Fibroblast of lung (primary cell): ENCODE measurements at regions not wholly inside any gene's neighbourhood (a gene's known extent, or its start where the extent isn't known, plus 50 kb on each side); places are given as distances from the start of the nearest gene placed in this dataset.

ENCODE experiments used
- DNase-seq, 2 donors: peaks; one replicate each; pipeline versions ENCODE4 v3.0.0 to v3.0.0-alpha.2; 2010; ENCODE audit warnings: low read depth in 2 of 2
- H2AFZ ChIP-seq: 2 replicates; pipeline ENCODE4 v1.5.1; 2012; ENCODE audit warnings: low read length, control low read depth, inconsistent platforms
- H3K27ac ChIP-seq: 2 replicates; pipeline ENCODE4 v1.5.1; 2011; ENCODE audit warnings: low read length, control low read depth; ENCODE audit not compliant: insufficient read depth
- H3K27me3 ChIP-seq: 2 replicates; pipeline ENCODE4 v1.5.1; 2011; ENCODE audit warnings: mild to moderate bottlenecking, low read length; ENCODE audit not compliant: control insufficient read depth, insufficient read depth
- H3K36me3 ChIP-seq: 2 replicates; pipeline ENCODE4 v1.5.1; 2011; ENCODE audit warnings: low read length; ENCODE audit not compliant: control insufficient read depth, insufficient read depth
- H3K4me1 ChIP-seq: 2 replicates; pipeline ENCODE4 v1.5.1; 2011; ENCODE audit warnings: low read length; ENCODE audit not compliant: control insufficient read depth, insufficient read depth; ENCODE audit errors: extremely low read depth
- H3K4me2 ChIP-seq: 2 replicates; pipeline ENCODE4 v1.5.1; 2011; ENCODE audit warnings: low read length, control low read depth; ENCODE audit not compliant: insufficient read depth; ENCODE audit errors: extremely low read depth
- H3K4me3 ChIP-seq, 4 experiments: fragments of 200-600 bp in 1 of 4; sonication (generic) in 1 of 4; replicated peaks in 1 of 4; 2 replicates each; pipeline ENCODE4 v1.5.1; 2011 to 2016; ENCODE audit warnings: low read length in 4 of 4, low read depth in 3 of 4, mild to moderate bottlenecking in 3 of 4, control low read depth in 2 of 4, inconsistent platforms in 1 of 4, mixed read lengths in 1 of 4; ENCODE audit not compliant: insufficient read depth in 1 of 4; ENCODE audit errors: control extremely low read depth in 1 of 4
- H3K79me2 ChIP-seq: 2 replicates; pipeline ENCODE4 v1.5.1; 2012; ENCODE audit warnings: mild to moderate bottlenecking, low read length, inconsistent platforms; ENCODE audit not compliant: control insufficient read depth, insufficient read depth
- H3K9ac ChIP-seq: 2 replicates; pipeline ENCODE4 v1.5.1; 2011; ENCODE audit warnings: mild to moderate bottlenecking, low read length, control low read depth; ENCODE audit not compliant: insufficient read depth
- H3K9me3 ChIP-seq: 2 replicates; pipeline ENCODE4 v1.5.1; 2012; ENCODE audit warnings: low read depth, low read length; ENCODE audit not compliant: control insufficient read depth, insufficient read depth
- H4K20me1 ChIP-seq: 2 replicates; pipeline ENCODE4 v1.5.1; 2011; ENCODE audit warnings: low read length; ENCODE audit not compliant: control insufficient read depth, insufficient read depth; ENCODE audit errors: extremely low read depth
- CTCF ChIP-seq, 2 donors: IDR thresholded peaks in 1 of 2; conservative IDR thresholded peaks in 1 of 2; 1 replicate in 1 of 2; 2 replicates in 1 of 2; pipeline ENCODE4 v1.5.1; 2011 to 2012; ENCODE audit warnings: low read length in 2 of 2, control low read depth in 1 of 2, inconsistent platforms in 1 of 2, low read depth in 1 of 2, mild to moderate bottlenecking in 1 of 2
- EZH2 ChIP-seq: IDR thresholded peaks from 2 replicates; pipeline ENCODE4 v1.5.1; 2012; ENCODE audit warnings: low read length, control low read depth, mild to moderate bottlenecking; ENCODE audit errors: missing control alignments

- Histone ChIP-seq H3K4me1 (no peaks in the 10 kb centered on the region), H2AFZ (no peak overlapping the region), H3K4me3 (no peak overlapping the region), H3K79me2 (no peaks in the 10 kb centered on the region), H4K20me1 (no peaks in the 10 kb centered on the region), H3K36me3 (no peaks in the 10 kb centered on the region), H3K27ac (no peak overlapping the region), H3K27me3 (no peaks in the 10 kb centered on the region), H3K9ac (no peak overlapping the region), H3K9me3 (no peaks in the 10 kb centered on the region), H3K4me2 (no peak overlapping the region)
- TF ChIP-seq EZH2 (no peak), CTCF (conservative IDR thresholded peaks at IDR 0.05 in 1 of 2, IDR thresholded peaks at IDR 0.05 in 1 of 2; ENCODE audit: low read depth in 1 of 2, low read length in 2 of 2) (no peak)
- no peak for DNase-seq
Observed at GRCh38 chr16:85971902-85972638, 73.1 kb downstream of the IRF8 start.

- no peak for TF ChIP-seq CTCF (conservative IDR thresholded peaks at IDR 0.05 in 1 of 2, IDR thresholded peaks at IDR 0.05 in 1 of 2; ENCODE audit: low read depth in 1 of 2, low read length in 2 of 2)
- no peak for TF ChIP-seq EZH2
- no peaks in the 10 kb centered on the region for H3K79me2 ChIP-seq
- H4K20me1 ChIP-seq: peaks cover 2% of the 10 kb centered on the region
- H3K36me3 ChIP-seq: no peaks in the 10 kb centered on the region
- H3K9me3 ChIP-seq: no peaks in the 10 kb centered on the region
- no peaks in the 10 kb centered on the region for H3K27me3 ChIP-seq
- no peak overlapping the region for H3K9ac ChIP-seq
- DNase-seq: no peak
- no peaks in the 10 kb centered on the region for H3K4me1 ChIP-seq
- no peak overlapping the region for H2AFZ ChIP-seq
- no peak overlapping the region for H3K4me2 ChIP-seq
- no peak overlapping the region for H3K27ac ChIP-seq
- H3K4me3 ChIP-seq: no peak overlapping the region
Observed at GRCh38 chr16:85974428-85975375, 75.7 kb downstream of the IRF8 start.

GRCh38 chr16:85975451-85975981 is 76.6 kb downstream of the IRF8 start:
- no peak overlapping the region for H3K4me2 ChIP-seq
- H3K27me3 ChIP-seq: no peaks in the 10 kb centered on the region

More at GRCh38 chr16:85975451-85975981, 76.6 kb downstream of the IRF8 start:
- no peak overlapping the region for H3K4me3 ChIP-seq
- no peak overlapping the region for H2AFZ ChIP-seq
- no peaks in the 10 kb centered on the region for H3K79me2 ChIP-seq
- DNase-seq: no peak
- H3K9ac ChIP-seq: no peak overlapping the region
- no peak overlapping the region for H3K27ac ChIP-seq
- H3K36me3 ChIP-seq: no peaks in the 10 kb centered on the region
- H4K20me1 ChIP-seq: peaks cover 2% of the 10 kb centered on the region
- no peak for TF ChIP-seq CTCF (conservative IDR thresholded peaks at IDR 0.05 in 1 of 2, IDR thresholded peaks at IDR 0.05 in 1 of 2; ENCODE audit: low read depth in 1 of 2, low read length in 2 of 2)
- no peak for TF ChIP-seq EZH2
- H3K9me3 ChIP-seq: no peaks in the 10 kb centered on the region
- no peaks in the 10 kb centered on the region for H3K4me1 ChIP-seq
